Stimulated activated CD4-positive, alpha-beta T cell treated with anti-CD3 and anti-CD28 coated beads, Interleukin-15, amount 100 ng/mL, for 48 hours (primary cell): ENCODE measurements at regions not wholly inside any gene's neighbourhood (a gene's known extent, or its start where the extent isn't known, plus 50 kb on each side); places are given as distances from the start of the nearest gene placed in this dataset.
"Not testable (repeated sequence)": the region's sequence is repeated elsewhere in the genome, so short reads cannot be mapped to it uniquely, and the experiment has no call there.

Experiments used
- DNase-seq, 2 donors: peaks; one replicate each; pipeline ENCODE4 v3.0.0-alpha.2; 2020; ENCODE audit warnings: low read depth in 2 of 2

- peak; percentile 2 to 24 for DNase-seq
These were observed 339.8 kb upstream of the PSMD7 start for GRCh38 chr16:73956587-73957494.

- DNase-seq = no peak
These were observed 340.9 kb upstream of the PSMD7 start for GRCh38 chr16:73955702-73956101.

GRCh38 chr16:73955255-73955654 lies 341.4 kb upstream of the PSMD7 start:
- DNase-seq = no peak

- no peak for DNase-seq
These were observed 345.1 kb upstream of the PSMD7 start for GRCh38 chr16:73951481-73951880.

GRCh38 chr16:73949574-73950320 lies 346.9 kb upstream of the PSMD7 start:
- no peak for DNase-seq

- DNase-seq = no peak
These were observed 351.0 kb upstream of the PSMD7 start for GRCh38 chr16:73945631-73946030.

GRCh38 chr16:73943184-73943583 lies 353.4 kb upstream of the PSMD7 start:
- not testable (repeated sequence) for DNase-seq

- not testable (repeated sequence) for DNase-seq
These were observed 355.8 kb upstream of the PSMD7 start for GRCh38 chr16:73940786-73941185.

GRCh38 chr16:73923951-73924350 lies 372.7 kb upstream of the PSMD7 start:
- no peak for DNase-seq

- DNase-seq = no peak
These were observed 375.3 kb upstream of the PSMD7 start for GRCh38 chr16:73921295-73921694.

- no peak for DNase-seq
These were observed 379.6 kb upstream of the PSMD7 start for GRCh38 chr16:73916829-73917594.

GRCh38 chr16:73915935-73916334 lies 380.7 kb upstream of the PSMD7 start:
- no peak for DNase-seq

- no peak for DNase-seq
These were observed 381.5 kb upstream of the PSMD7 start for GRCh38 chr16:73915140-73915539.

GRCh38 chr16:73912850-73913249 lies 383.8 kb upstream of the PSMD7 start:
- no peak for DNase-seq

- DNase-seq = no peak
These were observed 384.3 kb upstream of the PSMD7 start for GRCh38 chr16:73912281-73912680.

- no peak for DNase-seq
These were observed 387.0 kb upstream of the PSMD7 start for GRCh38 chr16:73909529-73910035.

GRCh38 chr16:73891129-73891542 lies 405.5 kb upstream of the PSMD7 start:
- no peak for DNase-seq

- no peak for DNase-seq
These were observed 406.2 kb upstream of the PSMD7 start for GRCh38 chr16:73890186-73891128.

- no peak for DNase-seq
These were observed 407.6 kb upstream of the PSMD7 start for GRCh38 chr16:73888840-73889490.

- DNase-seq = no peak
These were observed 408.7 kb upstream of the PSMD7 start for GRCh38 chr16:73887911-73888310.
